HG03175 (cell line): ENCODE measurements at regions not wholly inside any gene's neighbourhood (a gene's known extent, or its start where the extent isn't known, plus 50 kb on each side); places are given as distances from the start of the nearest gene placed in this dataset.

Source experiments
- ATAC-seq: cut with Tn5 transposase; IDR thresholded peaks from one replicate; pipeline ENCODE4 v1.9.1; 2021; ENCODE audit warnings: mild to moderate bottlenecking, moderate library complexity; ENCODE audit not compliant: unreplicated experiment

- no peak for ATAC-seq
These were observed 213.7 kb downstream of the TEX29 start for GRCh38 chr13:111533900-111534683.

- ATAC-seq, result no peak
These were observed 214.5 kb downstream of the TEX29 start for GRCh38 chr13:111534751-111535522.

DNA sequence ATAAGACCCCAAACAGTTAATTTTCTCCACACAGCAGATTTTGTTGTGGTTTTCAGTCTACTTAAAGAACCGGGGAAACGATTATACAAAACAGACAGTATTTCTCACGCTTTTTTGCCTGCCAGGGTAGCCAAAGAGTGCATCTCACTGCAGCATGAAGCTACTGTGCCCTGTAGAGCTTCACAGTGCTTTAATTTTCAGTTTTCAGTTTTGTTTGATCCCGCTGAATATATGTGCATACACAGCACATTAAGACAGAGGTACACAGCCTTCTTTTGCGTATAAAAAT, 215.0 kb downstream of the TEX29 start:
- ATAC-seq, result no peak

DNA sequence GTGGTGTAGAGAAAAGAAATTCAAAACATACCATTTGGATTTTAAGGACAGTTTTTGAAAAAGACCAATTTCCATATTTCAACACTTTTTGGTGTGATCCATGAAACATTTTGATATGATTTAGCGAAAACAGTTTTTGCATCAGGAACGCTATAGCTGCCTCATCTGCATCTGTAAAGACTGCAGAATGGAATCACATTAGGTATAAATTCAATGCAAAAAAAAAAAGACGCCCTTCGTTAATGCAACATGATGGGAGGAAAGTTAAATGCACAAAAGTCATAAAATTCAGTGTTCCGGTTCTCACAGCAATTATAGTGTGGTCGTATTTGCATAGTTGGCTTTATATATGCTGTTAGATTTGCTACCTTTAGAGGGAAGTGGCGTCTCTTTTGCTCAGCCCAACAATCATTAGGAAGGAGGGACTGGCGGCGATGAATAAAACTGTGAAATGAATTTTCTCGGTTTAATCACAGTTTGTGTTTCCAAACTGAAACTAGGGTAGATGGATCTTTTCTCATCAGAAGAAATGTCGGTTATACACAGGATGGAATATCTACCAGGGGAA, 215.7 kb downstream of the TEX29 start:
- no peak for ATAC-seq

DNA sequence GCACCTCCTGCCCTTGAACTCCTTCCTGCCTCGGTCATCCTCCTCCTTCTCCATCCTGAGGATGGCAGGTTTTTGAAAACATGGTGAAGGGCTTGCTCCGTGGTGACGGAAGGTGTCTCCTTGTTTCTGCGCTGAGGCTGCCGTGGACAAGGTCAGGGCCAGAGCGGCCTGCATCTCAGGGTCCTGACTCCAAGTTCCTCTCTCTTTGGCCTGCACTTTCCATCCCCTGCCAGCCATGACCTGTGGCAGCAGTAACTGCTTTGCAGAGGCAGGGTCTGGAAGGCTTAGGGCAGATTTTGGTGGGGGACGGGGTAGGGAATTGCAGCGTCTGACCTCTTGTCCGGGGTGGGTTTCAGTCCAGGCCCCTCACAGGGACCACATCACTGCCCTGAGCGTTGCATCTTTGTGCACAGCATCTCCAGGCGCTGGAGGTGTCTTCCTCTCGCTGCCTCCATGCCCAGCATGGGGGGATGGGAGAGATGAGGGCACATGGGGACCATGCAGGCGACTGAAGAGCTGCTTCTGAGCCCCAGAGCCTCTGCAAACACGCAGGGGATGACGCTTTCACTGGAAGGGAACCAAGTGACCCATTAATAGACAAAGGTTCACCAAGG, 216.8 kb downstream of the TEX29 start:
- no peak for ATAC-seq

GRCh38 chr13:111537843-111538499, 217.5 kb downstream of the TEX29 start:
- no peak for ATAC-seq

DNA sequence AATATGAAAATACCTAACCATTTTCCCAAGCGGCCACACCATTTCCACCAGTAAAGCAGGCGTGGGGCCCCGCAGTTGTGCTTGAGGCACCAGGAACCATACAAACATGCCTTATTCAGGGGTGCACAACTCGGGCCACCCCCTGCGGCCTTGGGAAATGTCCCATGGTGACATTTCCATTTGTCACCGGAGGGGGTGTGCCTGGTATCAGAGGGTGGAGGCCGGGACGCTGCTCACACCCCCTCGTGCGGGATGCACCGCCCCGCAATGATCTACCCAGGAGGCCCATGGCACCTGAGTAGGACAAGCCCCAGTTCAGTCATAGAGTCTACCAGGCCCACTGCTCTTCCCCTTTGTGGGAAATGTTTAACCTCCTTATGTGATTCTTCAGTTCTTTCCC, 218.8 kb downstream of the TEX29 start:
- ATAC-seq, result no peak

DNA sequence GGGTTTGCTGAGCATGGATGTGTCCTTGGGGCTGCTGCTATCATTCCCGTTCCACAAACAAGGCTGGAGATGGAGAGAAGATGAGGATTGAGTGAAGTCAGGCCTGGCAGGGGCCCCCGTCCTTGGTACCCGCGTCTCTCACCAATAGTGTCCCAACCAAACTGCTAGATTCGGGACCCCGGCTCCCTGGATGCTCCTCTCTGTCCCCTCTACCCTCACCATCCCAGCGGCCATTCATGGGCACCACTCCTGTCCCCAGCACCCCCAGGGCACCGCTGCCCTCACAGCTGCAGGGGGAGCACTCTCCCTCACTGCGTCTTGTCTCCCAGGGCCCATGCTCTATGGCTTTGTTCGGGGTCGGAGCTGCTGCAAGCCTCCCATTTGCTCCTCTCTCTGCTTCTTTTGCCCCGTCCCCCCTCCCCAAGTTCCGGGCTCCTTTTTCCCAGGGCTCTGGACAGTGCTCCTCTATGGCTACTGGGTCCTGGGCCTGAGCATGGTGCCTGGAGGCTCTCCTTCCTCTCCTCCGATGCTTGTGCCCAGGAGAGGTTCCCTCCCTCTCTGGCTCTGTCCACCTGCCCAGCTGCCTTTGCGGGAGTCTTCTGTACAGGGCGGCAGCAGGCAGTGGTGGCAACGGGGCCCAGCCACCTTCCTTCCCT, 219.5 kb downstream of the TEX29 start:
- no peak for ATAC-seq

- no peak for ATAC-seq
These were observed 220.0 kb downstream of the TEX29 start for GRCh38 chr13:111540486-111540885.

GRCh38 chr13:111541345-111541744, 220.9 kb downstream of the TEX29 start:
- no peak for ATAC-seq

GRCh38 chr13:111541752-111542529, 221.5 kb downstream of the TEX29 start:
- ATAC-seq, result no peak

DNA sequence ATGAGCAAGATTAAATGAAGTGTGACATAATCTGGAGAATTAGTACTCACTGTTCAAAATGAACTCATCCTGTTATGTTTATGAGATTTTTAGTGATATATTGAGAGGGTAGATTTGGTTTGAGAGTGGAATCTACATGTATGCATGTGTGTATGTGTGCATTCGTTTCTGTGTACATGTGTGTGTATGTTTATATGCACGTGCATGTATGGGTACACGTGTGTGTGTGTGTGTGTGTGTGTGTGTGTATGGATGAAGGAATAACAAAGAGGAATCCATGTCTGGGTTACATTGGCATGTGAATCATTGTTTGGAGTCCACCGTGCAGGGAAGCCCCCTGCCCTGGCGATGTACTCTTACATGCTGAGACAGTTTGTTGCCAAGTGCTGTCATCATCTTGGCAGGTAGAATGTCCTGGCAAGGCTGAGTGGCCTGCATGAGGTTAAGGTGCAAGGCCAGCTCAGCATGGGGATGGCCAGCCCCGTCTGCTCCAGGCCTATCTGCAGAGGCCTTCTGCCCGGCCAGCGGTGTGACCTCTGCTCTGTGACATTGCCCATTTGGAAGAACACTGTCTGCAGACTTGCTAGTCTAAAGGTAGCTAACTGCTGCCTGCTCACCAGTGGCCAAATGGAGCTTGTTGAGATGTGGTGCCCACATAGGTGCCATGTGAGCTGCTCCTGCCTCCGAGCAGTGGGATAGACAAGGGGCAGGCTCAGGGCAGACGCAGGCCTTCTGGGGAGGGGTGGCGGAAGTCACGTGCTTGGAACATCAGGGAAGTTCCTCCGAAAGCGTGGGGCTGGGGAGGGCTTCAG, 222.3 kb downstream of the TEX29 start:
- no peak for ATAC-seq

GRCh38 chr13:111546921-111547675, 226.7 kb downstream of the TEX29 start:
- ATAC-seq, result no peak

DNA sequence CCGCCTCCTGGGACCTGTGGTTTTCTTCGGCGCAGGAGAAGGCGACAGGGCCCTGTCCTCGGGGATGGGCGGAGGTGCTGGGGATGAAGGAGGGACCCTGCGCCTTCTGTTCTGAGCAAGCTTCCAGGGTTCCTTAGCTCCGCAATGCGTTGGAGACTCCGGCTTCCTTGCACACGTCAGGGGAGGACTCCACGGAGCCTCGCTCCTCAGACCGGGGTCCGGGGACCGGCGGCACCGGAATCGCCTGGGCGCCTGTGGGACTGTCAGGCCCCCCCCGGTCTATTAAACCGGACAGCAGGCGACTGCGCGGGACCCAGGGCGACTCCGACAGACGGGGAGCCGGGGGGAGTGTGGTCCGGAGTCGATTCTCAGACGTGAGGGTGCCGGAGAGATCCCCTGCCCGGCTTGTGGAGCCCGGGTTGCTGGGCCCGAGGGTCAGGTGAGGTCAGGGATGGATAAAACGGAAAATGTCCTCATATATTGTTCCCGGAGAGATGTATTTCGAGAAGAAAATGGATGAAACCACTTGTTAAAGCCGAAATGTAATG, 227.4 kb downstream of the TEX29 start:
- ATAC-seq, result no peak

GRCh38 chr13:111548301-111548700, 227.9 kb downstream of the TEX29 start:
- no peak for ATAC-seq

DNA sequence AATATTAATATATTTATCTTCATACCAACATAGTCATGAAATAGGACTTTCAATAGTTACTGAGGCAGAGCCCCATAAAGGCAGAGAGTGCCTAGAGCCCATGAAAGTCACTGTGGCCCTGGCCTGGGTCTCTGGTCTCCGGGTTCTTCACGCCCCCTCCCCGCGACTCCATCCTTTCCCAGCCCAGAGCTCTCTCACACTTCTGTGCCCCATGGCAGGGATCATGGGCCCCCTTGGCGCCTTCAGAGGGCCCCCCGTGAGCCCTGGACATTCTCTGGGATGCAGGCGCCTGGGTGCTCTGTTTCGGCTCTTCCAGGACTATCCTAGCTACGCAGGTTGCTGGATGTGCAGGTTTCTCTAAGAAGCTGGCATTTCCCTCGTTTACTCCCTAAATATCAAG, 228.4 kb downstream of the TEX29 start:
- no peak for ATAC-seq

GRCh38 chr13:111549464-111549863, 229.0 kb downstream of the TEX29 start:
- no peak for ATAC-seq

DNA sequence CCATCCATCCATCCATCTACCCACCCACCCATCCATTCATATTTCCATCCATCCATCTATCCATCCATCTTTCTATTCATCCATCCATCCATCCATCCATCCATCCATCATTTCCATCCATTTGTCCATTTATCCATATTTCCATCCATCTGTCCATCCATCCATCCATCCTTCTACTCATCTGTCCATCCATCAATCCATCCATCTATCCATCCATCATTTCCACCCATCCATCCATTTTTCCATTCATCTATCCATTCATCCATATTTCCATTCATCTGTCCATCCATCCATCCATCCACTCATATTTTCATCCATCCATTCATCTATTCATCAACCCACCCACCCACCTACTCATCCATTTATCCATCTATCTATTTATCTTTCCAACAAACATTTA, 229.6 kb downstream of the TEX29 start:
- no peak for ATAC-seq
